ENCODE measurements at regions not wholly inside any gene's neighbourhood (a gene's known extent, or its start where the extent isn't known, plus 50 kb on each side); places are given as distances from the start of the nearest gene placed in this dataset.

DNA sequence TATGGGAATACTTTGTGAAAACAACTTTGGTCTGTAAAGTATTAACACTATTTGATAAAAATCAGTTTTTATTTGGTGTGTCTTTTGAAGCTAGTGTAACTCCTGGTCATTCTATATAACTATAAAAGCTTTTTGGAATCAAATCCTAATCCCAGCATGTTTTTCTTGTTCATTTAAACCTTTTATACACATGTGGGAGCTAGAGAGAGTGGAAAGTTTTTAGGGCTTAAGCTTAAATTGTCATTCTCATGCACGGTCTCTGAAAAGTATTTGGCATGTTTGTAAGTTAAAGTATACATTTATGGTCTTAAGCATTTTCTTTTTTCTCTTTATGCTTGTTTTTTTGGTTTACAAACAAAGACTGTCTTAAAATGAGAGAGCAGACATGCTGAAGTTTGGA, 83.4 kb upstream of the RARB start:
- Histone ChIP-seq H3K4me1 (no peaks in the 10 kb centered on the region), H3K27ac (no peak overlapping the region), H3K27me3 (no peaks in the 10 kb centered on the region), H3K9me3 (no peaks in the 10 kb centered on the region), H3K36me3 (no peaks in the 10 kb centered on the region), H3K4me3 (no peak overlapping the region)
- TF ChIP-seq, protein P1, sequence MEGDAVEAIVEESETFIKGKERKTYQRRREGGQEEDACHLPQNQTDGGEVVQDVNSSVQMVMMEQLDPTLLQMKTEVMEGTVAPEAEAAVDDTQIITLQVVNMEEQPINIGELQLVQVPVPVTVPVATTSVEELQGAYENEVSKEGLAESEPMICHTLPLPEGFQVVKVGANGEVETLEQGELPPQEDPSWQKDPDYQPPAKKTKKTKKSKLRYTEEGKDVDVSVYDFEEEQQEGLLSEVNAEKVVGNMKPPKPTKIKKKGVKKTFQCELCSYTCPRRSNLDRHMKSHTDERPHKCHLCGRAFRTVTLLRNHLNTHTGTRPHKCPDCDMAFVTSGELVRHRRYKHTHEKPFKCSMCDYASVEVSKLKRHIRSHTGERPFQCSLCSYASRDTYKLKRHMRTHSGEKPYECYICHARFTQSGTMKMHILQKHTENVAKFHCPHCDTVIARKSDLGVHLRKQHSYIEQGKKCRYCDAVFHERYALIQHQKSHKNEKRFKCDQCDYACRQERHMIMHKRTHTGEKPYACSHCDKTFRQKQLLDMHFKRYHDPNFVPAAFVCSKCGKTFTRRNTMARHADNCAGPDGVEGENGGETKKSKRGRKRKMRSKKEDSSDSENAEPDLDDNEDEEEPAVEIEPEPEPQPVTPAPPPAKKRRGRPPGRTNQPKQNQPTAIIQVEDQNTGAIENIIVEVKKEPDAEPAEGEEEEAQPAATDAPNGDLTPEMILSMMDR (IDR thresholded peaks at IDR 0.05): no peak
- DNase-seq (ENCODE audit: low spot score): no peak

DNA sequence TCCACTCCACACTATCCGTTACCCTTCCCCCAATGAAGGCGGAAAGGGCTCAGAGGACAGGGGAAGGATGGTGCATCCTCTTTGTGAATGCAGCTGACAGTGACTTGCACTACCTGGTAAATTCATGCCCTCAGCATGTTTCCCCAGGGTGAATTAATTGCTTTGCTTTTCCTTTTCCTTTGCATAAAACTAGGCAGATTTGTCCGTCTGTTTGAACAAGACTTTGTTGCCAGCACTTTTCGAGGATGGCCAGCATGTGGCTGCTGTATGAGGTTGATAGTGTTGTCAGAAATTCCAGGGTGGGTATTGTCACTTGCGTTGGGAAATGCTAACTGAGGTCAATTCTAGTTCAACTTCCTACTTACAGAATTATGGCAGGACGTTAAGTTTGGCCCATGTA, 79.0 kb upstream of the RARB start:
- no peaks in the 10 kb centered on the region for H3K9me3 ChIP-seq
- TF ChIP-seq, protein P1 (IDR thresholded peaks at IDR 0.05): no peak
- no peak overlapping the region for H3K4me3 ChIP-seq
- no peaks in the 10 kb centered on the region for H3K4me1 ChIP-seq
- DNase-seq (ENCODE audit: low spot score): no peak
- H3K27me3 ChIP-seq: no peaks in the 10 kb centered on the region
- no peak overlapping the region for H3K27ac ChIP-seq
- no peaks in the 10 kb centered on the region for H3K36me3 ChIP-seq

DNA sequence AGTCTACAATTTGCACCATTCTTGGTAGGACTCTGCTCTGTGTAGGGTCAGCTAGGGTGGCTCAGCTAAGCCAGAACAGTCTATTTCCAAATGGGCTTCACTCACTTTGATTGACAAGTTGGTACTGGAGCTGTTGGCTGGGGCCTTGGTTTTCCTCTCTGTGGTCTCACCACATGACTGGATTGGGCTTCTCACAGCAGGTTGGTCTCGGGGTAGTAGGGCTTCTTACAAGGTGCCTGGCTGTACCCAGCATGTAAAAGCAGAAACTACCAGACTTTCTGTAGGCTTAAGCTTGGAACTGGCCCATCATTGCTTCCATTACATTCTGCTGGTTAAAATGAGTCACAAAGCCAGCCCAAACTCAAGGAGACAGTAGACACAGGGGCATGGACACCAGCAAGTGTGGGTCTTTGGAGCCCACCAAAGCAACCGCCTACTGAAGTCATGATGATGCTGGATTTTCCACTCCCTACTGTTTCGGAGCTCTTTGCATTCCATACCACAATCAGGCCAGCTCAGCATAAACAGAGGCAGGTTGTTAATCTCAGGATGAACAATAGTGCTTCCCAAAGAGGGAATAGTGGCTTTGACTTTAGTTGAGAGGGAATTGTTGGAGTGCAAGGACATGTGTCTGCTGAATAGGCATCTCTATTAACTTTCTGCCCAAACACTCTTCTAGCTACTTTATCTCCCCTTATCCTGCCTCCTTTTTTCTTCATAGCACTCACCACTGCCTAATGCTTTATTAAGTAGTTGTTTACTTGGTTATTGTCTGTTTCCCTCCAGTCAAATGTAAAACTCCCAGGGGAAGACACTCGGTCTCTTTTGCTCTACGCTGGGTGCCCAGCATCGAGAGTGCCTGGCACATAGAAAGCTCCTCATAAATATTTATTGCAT, 78.0 kb upstream of the RARB start:
- DNase-seq (ENCODE audit: low spot score): no peak
- Histone ChIP-seq H3K27ac (no peak overlapping the region), H3K36me3 (no peaks in the 10 kb centered on the region), H3K4me1 (no peaks in the 10 kb centered on the region), H3K4me3 (no peak overlapping the region), H3K9me3 (no peaks in the 10 kb centered on the region), H3K27me3 (no peaks in the 10 kb centered on the region)
- TF ChIP-seq, protein P1 (IDR thresholded peaks at IDR 0.05): no peak

DNA sequence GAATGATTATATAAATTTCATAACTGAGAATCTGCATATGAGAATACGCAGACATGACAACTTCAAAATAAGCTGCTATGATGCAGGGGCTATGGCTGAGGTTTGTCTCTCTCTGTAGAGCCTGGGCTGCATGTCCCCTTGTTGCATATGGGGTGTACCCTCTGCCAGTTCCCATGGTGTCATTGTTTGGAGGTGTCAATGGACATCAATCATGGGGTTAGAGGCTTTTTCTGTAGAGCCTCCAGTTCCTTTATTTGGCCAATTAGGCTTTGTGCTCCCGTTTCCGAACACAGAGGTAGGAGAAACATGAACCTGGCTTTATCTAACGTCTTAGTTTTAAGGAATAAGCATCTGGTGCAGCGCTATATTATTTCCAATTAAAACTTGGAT, 77.3 kb upstream of the RARB start:
- Histone ChIP-seq H3K27ac (no peak overlapping the region), H3K4me1 (no peaks in the 10 kb centered on the region), H3K9me3 (no peaks in the 10 kb centered on the region), H3K4me3 (no peak overlapping the region), H3K27me3 (no peaks in the 10 kb centered on the region), H3K36me3 (no peaks in the 10 kb centered on the region)
- TF ChIP-seq, protein P1 (IDR thresholded peaks at IDR 0.05): no peak
- no peak for DNase-seq (ENCODE audit: low spot score)

DNA sequence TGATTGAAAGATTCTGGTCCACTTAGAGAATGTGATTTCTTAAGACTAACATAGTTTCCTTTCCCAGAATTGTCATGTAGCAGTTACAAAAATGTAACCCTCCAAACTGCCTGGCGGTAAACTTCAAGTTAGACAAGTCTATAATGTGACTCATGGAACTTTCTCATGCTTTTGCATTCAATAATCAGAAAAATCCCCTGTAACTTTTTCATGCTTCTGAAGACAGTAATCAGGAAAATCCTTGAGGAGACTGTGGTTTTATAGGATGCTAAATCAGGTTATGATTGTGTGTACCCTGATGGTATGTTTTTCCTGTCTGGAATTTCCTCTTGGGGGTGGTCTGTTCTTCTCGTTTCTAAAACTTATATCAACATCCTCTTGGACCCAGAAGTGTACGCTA, 74.0 kb upstream of the RARB start:
- Histone ChIP-seq H3K27me3 (no peaks in the 10 kb centered on the region), H3K9me3 (peaks cover 0 to 6% of the 10 kb centered on the region in 2 donors), H3K4me1 (no peaks in the 10 kb centered on the region), H3K4me3 (no peak overlapping the region), H3K36me3 (no peaks in the 10 kb centered on the region), H3K27ac (no peak overlapping the region)
- TF ChIP-seq, protein P1 (IDR thresholded peaks at IDR 0.05): no peak
- no peak for DNase-seq (ENCODE audit: low spot score)

Measured in right atrium auricular region (tissue), 2 donors.